GM12878 (cell line): ENCODE measurements at regions not wholly inside any gene's neighbourhood (a gene's known extent, or its start where the extent isn't known, plus 50 kb on each side); places are given as distances from the start of the nearest gene placed in this dataset.

ENCODE experiments used
- E2F4 ChIP-seq: IDR thresholded peaks from 2 replicates; pipeline ENCODE4 v1.6.1; 2012; ENCODE audit warnings: low read depth, low read length, improper control_type of control experiment
- IRF5 ChIP-seq: fragments of 450-650 bp; IDR thresholded peaks from 2 replicates; pipeline ENCODE4 v1.6.1; 2017; ENCODE audit warnings: borderline replicate concordance
- SMAD5 ChIP-seq: IDR thresholded peaks from 2 replicates; pipeline ENCODE4 v1.6.1; 2016; ENCODE audit warnings: antibody characterized with exemption, low read depth
- TARDBP ChIP-seq: IDR thresholded peaks from 2 replicates; pipeline ENCODE4 v1.6.1; 2016; ENCODE audit warnings: borderline replicate concordance
- ZBTB11 ChIP-seq: fragments of 450-650 bp; formaldehyde crosslinking; IDR thresholded peaks from 2 replicates; pipeline ENCODE4 v1.5.0; 2022; ENCODE audit warnings: mild to moderate bottlenecking, missing genetic modification characterization
- ZNF592 ChIP-seq: fragments of 450-650 bp; IDR thresholded peaks from 2 replicates; pipeline ENCODE4 v1.6.1; 2017; ENCODE audit warnings: mild to moderate bottlenecking, moderate library complexity

GRCh38 chr1:166377896-166378295 is 211.1 kb upstream of the FAM78B start (continued):
- TF ChIP-seq ZNF592 (no peak), ZBTB11 (CRISPR knock-in tag) (no peak), E2F4 (no peak), SMAD5 (no peak), IRF5 (no peak), TARDBP (no peak)
